ENCODE measurements at regions not wholly inside any gene's neighbourhood (a gene's known extent, or its start where the extent isn't known, plus 50 kb on each side); places are given as distances from the start of the nearest gene placed in this dataset.

GRCh38 chr3:64988188-64988587 lies 300.4 kb upstream of the ADAMTS9 start:
- no peak for DNase-seq

- DNase-seq, result no peak
Measured at GRCh38 chr3:64987726-64988125, 299.9 kb upstream of the ADAMTS9 start.

GRCh38 chr3:64985072-64985471 lies 297.3 kb upstream of the ADAMTS9 start:
- no peak for DNase-seq

GRCh38 chr3:64983583-64984359 lies 296.0 kb upstream of the ADAMTS9 start:
- no peak for DNase-seq

GRCh38 chr3:64977308-64978100 lies 289.7 kb upstream of the ADAMTS9 start:
- DNase-seq, result peak; percentile 10

GRCh38 chr3:64976456-64976855 lies 288.7 kb upstream of the ADAMTS9 start:
- DNase-seq, result no peak

- DNase-seq, result no peak
Measured at GRCh38 chr3:64975147-64975546, 287.3 kb upstream of the ADAMTS9 start.

GRCh38 chr3:64974401-64974800 lies 286.6 kb upstream of the ADAMTS9 start:
- DNase-seq, result no peak

- DNase-seq, result no peak
Measured at GRCh38 chr3:64972793-64973192, 285.0 kb upstream of the ADAMTS9 start.

- no peak for DNase-seq
Measured at GRCh38 chr3:64971602-64972001, 283.8 kb upstream of the ADAMTS9 start.

- DNase-seq, result no peak
Measured at GRCh38 chr3:64970634-64971033, 282.8 kb upstream of the ADAMTS9 start.

GRCh38 chr3:64961301-64961700 lies 273.5 kb upstream of the ADAMTS9 start:
- DNase-seq, result no peak

GRCh38 chr3:64958199-64958843 lies 270.5 kb upstream of the ADAMTS9 start:
- DNase-seq, result no peak

- DNase-seq, result no peak
Measured at GRCh38 chr3:64957408-64958198, 269.8 kb upstream of the ADAMTS9 start.

GRCh38 chr3:64956711-64957325 lies 269.0 kb upstream of the ADAMTS9 start:
- DNase-seq, result no peak

GRCh38 chr3:64954995-64955636 lies 267.3 kb upstream of the ADAMTS9 start:
- DNase-seq, result no peak

GRCh38 chr3:64945171-64945729 lies 257.4 kb upstream of the ADAMTS9 start:
- DNase-seq, result no peak

- DNase-seq, result no peak
Measured at GRCh38 chr3:64943866-64944265, 256.1 kb upstream of the ADAMTS9 start.

- DNase-seq, result no peak
Measured at GRCh38 chr3:64940596-64941348, 253.0 kb upstream of the ADAMTS9 start.

GRCh38 chr3:64939747-64940450 lies 252.1 kb upstream of the ADAMTS9 start:
- DNase-seq, result no peak
